Stomach (tissue), 8 donors: ENCODE measurements at regions not wholly inside any gene's neighbourhood (a gene's known extent, or its start where the extent isn't known, plus 50 kb on each side); places are given as distances from the start of the nearest gene placed in this dataset.

Source experiments
- DNase-seq, 2 donors: peaks; one replicate each; pipeline versions ENCODE4 v3.0.0 to v3.0.0-alpha.2; 2013 to 2019
- H3K27ac ChIP-seq, 5 donors: fragments of 200-600 bp in 4 of 5; sonication (generic) in 4 of 5; one replicate each; pipeline ENCODE4 v1.5.1; 2013 to 2019; ENCODE audit warnings: mild to moderate bottlenecking in 1 of 5, moderate library complexity in 1 of 5
- H3K27me3 ChIP-seq, 3 donors: fragments of 200-600 bp; sonication (generic); one replicate each; pipeline ENCODE4 v1.5.1; 2017 to 2019; ENCODE audit warnings: mixed run types in 1 of 3
- H3K36me3 ChIP-seq, 4 donors: fragments of 200-600 bp; sonication (generic); 1 replicate in 3 of 4; 2 replicates in 1 of 4; pipeline ENCODE4 v1.5.1; 2016 to 2019
- H3K4me1 ChIP-seq, 4 donors: fragments of 200-600 bp; sonication (generic); one replicate each; pipeline ENCODE4 v1.5.1; 2016 to 2019
- H3K4me3 ChIP-seq, 4 donors: fragments of 200-600 bp; sonication (generic) in 3 of 4; one replicate each; pipeline ENCODE4 v1.5.1; 2016 to 2019; ENCODE audit warnings: mild to moderate bottlenecking in 1 of 4
- H3K9me3 ChIP-seq, 4 donors: fragments of 200-600 bp; sonication (generic); one replicate each; pipeline ENCODE4 v1.5.1; 2016 to 2019
- EP300 ChIP-seq: sonication (generic); formaldehyde crosslinking; IDR thresholded peaks from one replicate; pipeline ENCODE4 v1.6.1; 2017; ENCODE audit warnings: antibody characterized with exemption
- POLR2A ChIP-seq, 4 donors: fragments of 450-650 bp; IDR thresholded peaks; one replicate each; pipeline ENCODE4 v1.6.1; 2016; ENCODE audit warnings: antibody characterized with exemption in 4 of 4, control low read depth in 2 of 4, mild to moderate bottlenecking in 1 of 4, moderate library complexity in 1 of 4
- POLR2AphosphoS5 ChIP-seq, 3 donors: sonication (generic); formaldehyde crosslinking; IDR thresholded peaks; one replicate each; pipeline ENCODE4 v1.6.1; 2016; ENCODE audit warnings: antibody characterized with exemption in 3 of 3
- whole genome bisulfite sequencing, 5 donors: extraction: QIAGEN DNeasy Blood & Tissue Kit in 3 of 5; methylation state at CpG; one replicate each; pipeline versions ENCODE4 v1.1.5 to v1.1.7; 2013 to 2018; 5-methylcytosine and 5-hydroxymethylcytosine counted together
- intact Hi-C: fragments of 100-400 bp; cut with DNase I; formaldehyde crosslinking; loops from one replicate; pipeline ENCODE4 v1.15.1; 2023; ENCODE audit warnings: low total_unique reads
- TF ChIP-seq, protein P1 (sequence below), 7 experiments: fragments of 450-650 bp in 4 of 7; fragments of 200-600 bp in 3 of 7; sonication (generic) in 3 of 7; IDR thresholded peaks; one replicate each; pipeline ENCODE4 v1.5.1; 2016 to 2019; ENCODE audit warnings: antibody characterized with exemption in 7 of 7, control low read depth in 2 of 7, mild to moderate bottlenecking in 1 of 7
- donor health status: healthy with polysubstance abuse.
- donor health status: Bipolar disorder and iron deficiency.
- donor health status: healthy.

DNA sequence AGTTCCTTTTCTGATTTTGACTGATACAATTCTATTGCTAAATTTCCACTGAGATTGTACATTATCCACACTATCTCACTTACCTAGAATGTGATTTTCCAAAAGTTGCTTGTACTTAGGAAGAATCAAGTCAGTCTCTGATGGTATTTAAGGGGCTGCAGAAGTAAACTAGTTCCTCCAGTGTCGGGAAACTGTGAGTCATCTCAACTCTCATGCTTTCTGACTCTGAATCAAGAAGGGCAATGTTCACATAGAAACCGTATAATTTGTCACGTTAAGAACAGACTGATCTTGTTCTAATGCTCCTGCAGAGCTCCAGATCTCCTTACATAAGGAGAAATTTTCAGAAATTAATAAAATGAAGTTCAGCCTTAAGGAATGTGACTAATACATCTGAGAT, 369.3 kb downstream of the KLF5 start:
- TF ChIP-seq EP300 (no peak), POLR2AphosphoS5 (IDR thresholded peaks at IDR 0.05) (peak in 1 of 3 donors; percentile 38), POLR2A (IDR thresholded peaks at IDR 0.05) (no peak)
- TF ChIP-seq, protein P1, sequence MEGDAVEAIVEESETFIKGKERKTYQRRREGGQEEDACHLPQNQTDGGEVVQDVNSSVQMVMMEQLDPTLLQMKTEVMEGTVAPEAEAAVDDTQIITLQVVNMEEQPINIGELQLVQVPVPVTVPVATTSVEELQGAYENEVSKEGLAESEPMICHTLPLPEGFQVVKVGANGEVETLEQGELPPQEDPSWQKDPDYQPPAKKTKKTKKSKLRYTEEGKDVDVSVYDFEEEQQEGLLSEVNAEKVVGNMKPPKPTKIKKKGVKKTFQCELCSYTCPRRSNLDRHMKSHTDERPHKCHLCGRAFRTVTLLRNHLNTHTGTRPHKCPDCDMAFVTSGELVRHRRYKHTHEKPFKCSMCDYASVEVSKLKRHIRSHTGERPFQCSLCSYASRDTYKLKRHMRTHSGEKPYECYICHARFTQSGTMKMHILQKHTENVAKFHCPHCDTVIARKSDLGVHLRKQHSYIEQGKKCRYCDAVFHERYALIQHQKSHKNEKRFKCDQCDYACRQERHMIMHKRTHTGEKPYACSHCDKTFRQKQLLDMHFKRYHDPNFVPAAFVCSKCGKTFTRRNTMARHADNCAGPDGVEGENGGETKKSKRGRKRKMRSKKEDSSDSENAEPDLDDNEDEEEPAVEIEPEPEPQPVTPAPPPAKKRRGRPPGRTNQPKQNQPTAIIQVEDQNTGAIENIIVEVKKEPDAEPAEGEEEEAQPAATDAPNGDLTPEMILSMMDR (IDR thresholded peaks at IDR 0.05), result no peak
- no peaks in the 10 kb centered on the region for H3K9me3 ChIP-seq
- no peaks in the 10 kb centered on the region for H3K36me3 ChIP-seq
- no peak overlapping the region for H3K4me3 ChIP-seq
- 10 to 22% (median 16%) methylated on average over 3 of the region's 3 CpGs for WGBS, 5 donors
- peaks cover 0 to 24% (median 4%) of the 10 kb centered on the region in 4 donors for H3K4me1 ChIP-seq
- intact Hi-C loops, result no loop called here
- DNase-seq, result peak in 1 of 2 donors; percentile 76
- H3K27ac ChIP-seq, result peak overlapping the region in 3 of 5 donors; percentile 11 to 79 (median 60)
- H3K27me3 ChIP-seq, result no peaks in the 10 kb centered on the region

GRCh38 chr13:73422973-73423372, 364.2 kb downstream of the KLF5 start:
- intact Hi-C loops, result no loop called here
- TF ChIP-seq POLR2AphosphoS5 (IDR thresholded peaks at IDR 0.05) (no peak), POLR2A (IDR thresholded peaks at IDR 0.05) (no peak), EP300 (no peak)
- TF ChIP-seq, protein P1 (IDR thresholded peaks at IDR 0.05), result no peak
- Histone ChIP-seq H3K36me3 (no peaks in the 10 kb centered on the region), H3K4me3 (no peak overlapping the region), H3K27me3 (no peaks in the 10 kb centered on the region), H3K4me1 (peaks cover 0 to 12% (median 1%) of the 10 kb centered on the region in 4 donors), H3K27ac (peak overlapping the region in 2 of 5 donors; percentile 75 to 80), H3K9me3 (no peaks in the 10 kb centered on the region)
- no peak for DNase-seq
- 68 to 86% (median 83%) methylated on average over 2 of the region's 2 CpGs for WGBS, 5 donors

GRCh38 chr13:73421310-73421912, 362.6 kb downstream of the KLF5 start:
- 34 to 62% (median 51%) methylated on average over 7 of the region's 7 CpGs for WGBS, 5 donors
- Histone ChIP-seq H3K4me1 (no peaks in the 10 kb centered on the region), H3K9me3 (no peaks in the 10 kb centered on the region), H3K27ac (peak overlapping the region in 4 of 5 donors; percentile 37 to 90 (median 78)), H3K36me3 (no peaks in the 10 kb centered on the region), H3K27me3 (no peaks in the 10 kb centered on the region), H3K4me3 (no peak overlapping the region)
- DNase-seq, result peak; percentile 52 to 88
- intact Hi-C loops, result no loop called here
- TF ChIP-seq POLR2A (IDR thresholded peaks at IDR 0.05), result no peak
- TF ChIP-seq, protein P1 (IDR thresholded peaks at IDR 0.05), result no peak
- peak in 2 of 3 donors; percentile 81 to 88 for TF ChIP-seq POLR2AphosphoS5 (IDR thresholded peaks at IDR 0.05)
- no peak for TF ChIP-seq EP300

- intact Hi-C loops, result no loop called here
Measured at GRCh38 chr13:73419186-73419585, 360.4 kb downstream of the KLF5 start.

More at GRCh38 chr13:73419186-73419585, 360.4 kb downstream of the KLF5 start:
- Histone ChIP-seq H3K36me3 (no peaks in the 10 kb centered on the region), H3K4me1 (no peaks in the 10 kb centered on the region), H3K27ac (no peak overlapping the region), H3K4me3 (no peak overlapping the region), H3K9me3 (no peaks in the 10 kb centered on the region), H3K27me3 (no peaks in the 10 kb centered on the region)
- TF ChIP-seq, protein P1 (IDR thresholded peaks at IDR 0.05), result no peak
- TF ChIP-seq EP300 (no peak), POLR2AphosphoS5 (IDR thresholded peaks at IDR 0.05) (no peak), POLR2A (IDR thresholded peaks at IDR 0.05) (no peak)
- WGBS, 5 donors, result 41 to 71% (median 47%) methylated on average over 1 of the region's 1 CpG
- DNase-seq, result no peak
